Epidermal melanocyte (primary cell): ENCODE measurements at regions not wholly inside any gene's neighbourhood (a gene's known extent, or its start where the extent isn't known, plus 50 kb on each side); places are given as distances from the start of the nearest gene placed in this dataset.

Source experiments
- DNase-seq: peaks from one replicate; pipeline ENCODE4 v3.0.0; 2011; ENCODE audit warnings: low spot score; ENCODE audit not compliant: insufficient read length

GRCh38 chr7:70907259-70908247 is 224.4 kb upstream of the GALNT17 start:
- DNase-seq = no peak

- DNase-seq = no peak
These were observed 218.0 kb upstream of the GALNT17 start for GRCh38 chr7:70913924-70914323.

GRCh38 chr7:70915067-70915466 is 216.9 kb upstream of the GALNT17 start:
- DNase-seq = no peak

- no peak for DNase-seq
These were observed 212.4 kb upstream of the GALNT17 start for GRCh38 chr7:70919481-70920073.

- no peak for DNase-seq
These were observed 211.1 kb upstream of the GALNT17 start for GRCh38 chr7:70920876-70921275.

- DNase-seq = no peak
These were observed 208.6 kb upstream of the GALNT17 start for GRCh38 chr7:70923181-70923845.

GRCh38 chr7:70925411-70926115 is 206.4 kb upstream of the GALNT17 start:
- DNase-seq = no peak

- DNase-seq = no peak
These were observed 205.3 kb upstream of the GALNT17 start for GRCh38 chr7:70926666-70927065.

GRCh38 chr7:70935311-70935710 is 196.6 kb upstream of the GALNT17 start:
- DNase-seq = no peak

GRCh38 chr7:70935854-70936253 is 196.1 kb upstream of the GALNT17 start:
- DNase-seq = no peak

- DNase-seq = no peak
These were observed 194.5 kb upstream of the GALNT17 start for GRCh38 chr7:70937424-70937823.

GRCh38 chr7:70940597-70940996 is 191.3 kb upstream of the GALNT17 start:
- DNase-seq = no peak

GRCh38 chr7:70942791-70943190 is 189.2 kb upstream of the GALNT17 start:
- no peak for DNase-seq

GRCh38 chr7:70944516-70944915 is 187.4 kb upstream of the GALNT17 start:
- no peak for DNase-seq

GRCh38 chr7:70947181-70947580 is 184.8 kb upstream of the GALNT17 start:
- no peak for DNase-seq

- DNase-seq = no peak
These were observed 182.1 kb upstream of the GALNT17 start for GRCh38 chr7:70949862-70950261.

GRCh38 chr7:70951271-70951962 is 180.5 kb upstream of the GALNT17 start:
- no peak for DNase-seq

GRCh38 chr7:70952311-70952710 is 179.6 kb upstream of the GALNT17 start:
- DNase-seq = no peak

- DNase-seq = no peak
These were observed 178.6 kb upstream of the GALNT17 start for GRCh38 chr7:70953331-70953741.

GRCh38 chr7:70953796-70954195 is 178.1 kb upstream of the GALNT17 start:
- DNase-seq = no peak

- DNase-seq = no peak
These were observed 159.3 kb upstream of the GALNT17 start for GRCh38 chr7:70972693-70973092.
